ENCODE measurements at regions not wholly inside any gene's neighbourhood (a gene's known extent, or its start where the extent isn't known, plus 50 kb on each side); places are given as distances from the start of the nearest gene placed in this dataset.

- no peaks in the 10 kb centered on the region for H3K36me3 ChIP-seq (ENCODE audit: control insufficient read depth, insufficient read depth, low read length)
- H3K4me3 ChIP-seq (ENCODE audit: low read length) = no peak overlapping the region
- H3K27ac ChIP-seq (ENCODE audit: low read length) = no peak overlapping the region
- no peaks in the 10 kb centered on the region for H3K4me1 ChIP-seq (ENCODE audit: control insufficient read depth, insufficient read depth, low read length)
- DNase-seq = no peak
- WGBS (ENCODE audit: insufficient coverage, low lambda C conversion rate) = 100% methylated on average over 2 of the region's 32 CpGs
- no peaks in the 10 kb centered on the region for H3K9me3 ChIP-seq (ENCODE audit: control insufficient read depth, low read depth, low read length)
- no peaks in the 10 kb centered on the region for H3K27me3 ChIP-seq (ENCODE audit: control insufficient read depth, insufficient read depth, low read length)
These were observed 318.9 kb downstream of the CTTN start for GRCh38 chr11:70716986-70717775.

GRCh38 chr11:70717936-70718595 lies 319.7 kb downstream of the CTTN start:
- Histone ChIP-seq H3K4me3 (ENCODE audit: low read length) (no peak overlapping the region), H3K27me3 (ENCODE audit: control insufficient read depth, insufficient read depth, low read length) (no peaks in the 10 kb centered on the region), H3K9me3 (ENCODE audit: control insufficient read depth, low read depth, low read length) (peaks cover under 1% of the 10 kb centered on the region), H3K27ac (ENCODE audit: low read length) (no peak overlapping the region), H3K36me3 (ENCODE audit: control insufficient read depth, insufficient read depth, low read length) (no peaks in the 10 kb centered on the region), H3K4me1 (ENCODE audit: control insufficient read depth, insufficient read depth, low read length) (no peaks in the 10 kb centered on the region)
- WGBS (ENCODE audit: insufficient coverage, low lambda C conversion rate) = no CpG with 5 or more reads among the region's 21 CpGs
- no peak for DNase-seq

DNA sequence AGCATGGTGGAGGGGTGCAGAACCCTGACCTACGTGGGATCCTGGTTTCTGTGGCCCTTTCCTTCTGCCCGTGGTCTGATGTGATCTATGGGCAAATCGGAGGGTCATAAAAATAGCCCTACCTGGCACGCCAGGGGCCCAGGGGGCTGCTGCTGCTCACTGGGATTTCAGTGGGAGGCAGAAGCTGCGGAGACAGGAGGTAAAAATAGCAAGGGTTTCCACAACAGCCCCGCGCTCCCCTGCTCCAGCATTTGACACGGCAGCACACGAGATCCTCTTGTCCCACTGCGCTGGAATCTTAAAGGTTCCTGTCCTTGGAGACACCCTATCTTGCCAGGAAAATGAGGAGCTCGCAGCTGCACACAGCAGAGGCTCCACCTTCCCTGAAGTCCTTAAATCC lies 321.2 kb downstream of the CTTN start:
- WGBS (ENCODE audit: insufficient coverage, low lambda C conversion rate) = no CpG with 5 or more reads among the region's 11 CpGs
- Histone ChIP-seq H3K4me3 (ENCODE audit: low read length) (no peak overlapping the region), H3K36me3 (ENCODE audit: control insufficient read depth, insufficient read depth, low read length) (no peaks in the 10 kb centered on the region), H3K4me1 (ENCODE audit: control insufficient read depth, insufficient read depth, low read length) (no peaks in the 10 kb centered on the region), H3K9me3 (ENCODE audit: control insufficient read depth, low read depth, low read length) (peaks cover 3% of the 10 kb centered on the region), H3K27me3 (ENCODE audit: control insufficient read depth, insufficient read depth, low read length) (no peaks in the 10 kb centered on the region), H3K27ac (ENCODE audit: low read length) (no peak overlapping the region)
- no peak for DNase-seq

DNA sequence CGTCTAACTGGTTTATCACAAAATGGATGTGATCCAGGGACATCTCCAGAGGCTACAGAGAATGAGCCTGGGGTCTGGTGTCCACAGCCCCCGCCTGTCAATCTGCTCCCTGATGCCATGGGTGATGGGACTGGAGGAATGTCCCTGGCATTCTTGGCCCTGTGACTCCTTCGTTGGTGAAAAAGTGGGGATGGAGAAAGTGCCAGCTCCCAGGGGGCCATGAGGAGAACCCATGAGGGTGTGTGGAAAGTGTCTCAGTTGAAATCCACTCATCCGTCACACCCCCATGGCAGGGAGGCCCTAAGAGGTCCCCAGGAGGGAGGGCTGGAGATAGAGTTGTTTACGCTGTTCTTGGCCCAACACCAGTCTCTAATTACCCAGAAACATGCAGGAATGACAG lies 322.0 kb downstream of the CTTN start:
- Histone ChIP-seq H3K27ac (ENCODE audit: low read length) (no peak overlapping the region), H3K4me3 (ENCODE audit: low read length) (no peak overlapping the region), H3K27me3 (ENCODE audit: control insufficient read depth, insufficient read depth, low read length) (no peaks in the 10 kb centered on the region), H3K36me3 (ENCODE audit: control insufficient read depth, insufficient read depth, low read length) (no peaks in the 10 kb centered on the region), H3K9me3 (ENCODE audit: control insufficient read depth, low read depth, low read length) (peaks cover 3% of the 10 kb centered on the region), H3K4me1 (ENCODE audit: control insufficient read depth, insufficient read depth, low read length) (no peaks in the 10 kb centered on the region)
- WGBS (ENCODE audit: insufficient coverage, low lambda C conversion rate) = no CpG with 5 or more reads among the region's 5 CpGs
- DNase-seq = no peak

DNA sequence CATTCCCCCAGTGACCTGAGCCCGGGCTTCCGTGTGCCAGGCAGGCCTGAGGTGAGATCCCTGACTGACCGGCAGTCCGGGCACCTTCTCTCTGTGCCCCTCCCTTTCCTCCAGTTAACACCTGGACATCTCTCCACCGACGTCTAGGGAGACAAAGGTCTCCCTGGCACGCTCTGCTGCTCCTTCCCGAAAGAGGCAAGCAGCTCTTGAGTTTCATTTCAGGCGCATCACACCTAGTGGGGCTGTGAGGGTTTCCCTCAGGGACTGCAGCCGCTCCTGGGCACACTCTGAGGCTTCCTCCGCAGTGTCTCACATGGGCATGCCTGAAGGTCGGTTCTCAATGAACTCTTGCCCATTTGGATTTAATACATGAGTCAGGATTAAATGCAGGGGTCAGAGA lies 322.7 kb downstream of the CTTN start:
- Histone ChIP-seq H3K27ac (ENCODE audit: low read length) (no peak overlapping the region), H3K9me3 (ENCODE audit: control insufficient read depth, low read depth, low read length) (peaks cover 3% of the 10 kb centered on the region), H3K4me3 (ENCODE audit: low read length) (no peak overlapping the region), H3K4me1 (ENCODE audit: control insufficient read depth, insufficient read depth, low read length) (no peaks in the 10 kb centered on the region), H3K27me3 (ENCODE audit: control insufficient read depth, insufficient read depth, low read length) (no peaks in the 10 kb centered on the region), H3K36me3 (ENCODE audit: control insufficient read depth, insufficient read depth, low read length) (no peaks in the 10 kb centered on the region)
- DNase-seq = no peak
- WGBS (ENCODE audit: insufficient coverage, low lambda C conversion rate) = no CpG with 5 or more reads among the region's 12 CpGs

DNA sequence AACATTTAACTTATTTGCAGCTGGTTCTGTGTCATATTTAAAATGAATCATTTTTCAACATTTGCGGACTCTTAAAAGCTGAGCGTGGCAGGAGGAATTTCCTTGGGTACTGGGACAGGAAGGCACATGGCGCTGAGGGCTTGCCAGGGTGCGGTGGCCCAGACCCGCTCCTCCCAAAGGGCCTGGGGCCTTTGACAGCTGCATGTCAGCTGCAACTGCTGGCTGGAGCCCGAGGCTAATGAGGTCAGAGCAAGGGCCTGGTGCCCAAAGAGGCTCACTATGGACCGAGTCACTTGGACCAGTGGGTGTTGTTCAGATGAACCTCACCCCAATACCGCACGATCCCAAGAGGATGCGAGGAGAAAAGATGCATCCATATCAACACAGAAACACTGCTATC lies 326.9 kb downstream of the CTTN start:
- Histone ChIP-seq H3K9me3 (ENCODE audit: control insufficient read depth, low read depth, low read length) (peaks cover 3% of the 10 kb centered on the region), H3K4me1 (ENCODE audit: control insufficient read depth, insufficient read depth, low read length) (no peaks in the 10 kb centered on the region), H3K36me3 (ENCODE audit: control insufficient read depth, insufficient read depth, low read length) (no peaks in the 10 kb centered on the region), H3K4me3 (ENCODE audit: low read length) (no peak overlapping the region), H3K27ac (ENCODE audit: low read length) (no peak overlapping the region), H3K27me3 (ENCODE audit: control insufficient read depth, insufficient read depth, low read length) (no peaks in the 10 kb centered on the region)
- WGBS (ENCODE audit: insufficient coverage, low lambda C conversion rate) = 100% methylated on average over 3 of the region's 10 CpGs
- no peak for DNase-seq

DNA sequence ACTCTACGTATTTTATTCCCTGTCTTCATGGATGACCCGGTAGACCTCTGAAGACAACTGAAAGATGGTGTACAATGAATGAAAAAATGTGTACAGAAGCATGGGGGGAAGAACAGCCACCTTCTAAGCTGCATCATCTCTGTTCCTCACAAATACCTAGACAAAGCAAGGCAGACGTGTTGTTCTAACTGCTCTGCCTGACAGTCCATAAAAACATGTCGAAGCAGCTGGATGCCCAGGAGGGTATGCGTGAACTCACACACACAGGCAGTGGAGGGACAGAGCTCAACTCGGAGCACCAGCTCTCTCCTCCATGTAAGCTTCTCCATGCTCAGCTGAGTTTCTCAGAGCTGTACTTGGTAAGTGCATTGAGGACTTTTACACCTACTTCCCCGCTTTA lies 327.4 kb downstream of the CTTN start:
- Histone ChIP-seq H3K4me3 (ENCODE audit: low read length) (no peak overlapping the region), H3K4me1 (ENCODE audit: control insufficient read depth, insufficient read depth, low read length) (no peaks in the 10 kb centered on the region), H3K27ac (ENCODE audit: low read length) (no peak overlapping the region), H3K36me3 (ENCODE audit: control insufficient read depth, insufficient read depth, low read length) (no peaks in the 10 kb centered on the region), H3K9me3 (ENCODE audit: control insufficient read depth, low read depth, low read length) (peaks cover 3% of the 10 kb centered on the region), H3K27me3 (ENCODE audit: control insufficient read depth, insufficient read depth, low read length) (no peaks in the 10 kb centered on the region)
- 100% methylated on average over 1 of the region's 7 CpGs for WGBS (ENCODE audit: insufficient coverage, low lambda C conversion rate)
- DNase-seq = no peak

- peaks cover 3% of the 10 kb centered on the region for H3K9me3 ChIP-seq (ENCODE audit: control insufficient read depth, low read depth, low read length)
- H3K4me3 ChIP-seq (ENCODE audit: low read length) = no peak overlapping the region
- no peak for DNase-seq
- no peaks in the 10 kb centered on the region for H3K36me3 ChIP-seq (ENCODE audit: control insufficient read depth, insufficient read depth, low read length)
- 100% methylated on average over 1 of the region's 5 CpGs for whole genome bisulfite sequencing (ENCODE audit: insufficient coverage, low lambda C conversion rate)
- no peaks in the 10 kb centered on the region for H3K4me1 ChIP-seq (ENCODE audit: control insufficient read depth, insufficient read depth, low read length)
- H3K27me3 ChIP-seq (ENCODE audit: control insufficient read depth, insufficient read depth, low read length) = no peaks in the 10 kb centered on the region
- H3K27ac ChIP-seq (ENCODE audit: low read length) = no peak overlapping the region
These were observed 328.7 kb downstream of the CTTN start for GRCh38 chr11:70727021-70727420.

- H3K4me3 ChIP-seq (ENCODE audit: low read length) = no peak overlapping the region
- H3K27ac ChIP-seq (ENCODE audit: low read length) = no peak overlapping the region
- H3K27me3 ChIP-seq (ENCODE audit: control insufficient read depth, insufficient read depth, low read length) = no peaks in the 10 kb centered on the region
- peaks cover 2% of the 10 kb centered on the region for H3K9me3 ChIP-seq (ENCODE audit: control insufficient read depth, low read depth, low read length)
- WGBS (ENCODE audit: insufficient coverage, low lambda C conversion rate) = 63% methylated on average over 2 of the region's 15 CpGs
- DNase-seq = peak in 1 of 2 donors; percentile 21
- H3K36me3 ChIP-seq (ENCODE audit: control insufficient read depth, insufficient read depth, low read length) = no peaks in the 10 kb centered on the region
- H3K4me1 ChIP-seq (ENCODE audit: control insufficient read depth, insufficient read depth, low read length) = no peaks in the 10 kb centered on the region
These were observed 329.7 kb downstream of the CTTN start for GRCh38 chr11:70727899-70728620.

DNA sequence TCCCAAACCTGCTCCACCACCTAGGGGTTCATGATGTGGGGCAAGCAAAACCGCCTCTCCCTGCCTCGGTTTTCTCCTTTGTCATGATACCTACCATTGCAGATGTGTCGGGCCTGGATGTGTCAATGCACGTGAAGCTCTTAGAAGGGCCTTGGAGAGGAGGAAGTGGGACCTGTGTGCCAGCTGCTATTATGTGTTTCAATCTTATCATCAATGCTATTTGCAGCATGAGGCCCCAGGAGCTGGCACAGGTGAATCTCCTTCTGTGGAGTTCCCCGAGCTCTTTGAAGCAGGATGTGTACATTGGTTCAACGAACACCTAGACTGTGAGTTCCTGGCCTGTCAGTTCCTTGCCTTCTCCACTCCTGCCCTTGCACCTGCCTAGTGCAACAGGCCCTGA lies 331.6 kb downstream of the CTTN start:
- Histone ChIP-seq H3K4me3 (ENCODE audit: low read length) (no peak overlapping the region), H3K4me1 (ENCODE audit: control insufficient read depth, insufficient read depth, low read length) (no peaks in the 10 kb centered on the region), H3K27ac (ENCODE audit: low read length) (no peak overlapping the region), H3K27me3 (ENCODE audit: control insufficient read depth, insufficient read depth, low read length) (no peaks in the 10 kb centered on the region), H3K36me3 (ENCODE audit: control insufficient read depth, insufficient read depth, low read length) (no peaks in the 10 kb centered on the region), H3K9me3 (ENCODE audit: control insufficient read depth, low read depth, low read length) (no peaks in the 10 kb centered on the region)
- WGBS (ENCODE audit: insufficient coverage, low lambda C conversion rate) = no CpG with 5 or more reads among the region's 6 CpGs
- peak in 1 of 2 donors; percentile 41 for DNase-seq
